ENCODE measurements at regions not wholly inside any gene's neighbourhood (a gene's known extent, or its start where the extent isn't known, plus 50 kb on each side); places are given as distances from the start of the nearest gene placed in this dataset.

GRCh38 chr12:126219139-126219538 lies 1153.9 kb downstream of the AACS start:
- TF ChIP-seq CTCF (IDR thresholded peaks at IDR 0.05) (no peak), EZH2 (IDR thresholded peaks at IDR 0.05) (no peak)
